ENCODE measurements at regions not wholly inside any gene's neighbourhood (a gene's known extent, or its start where the extent isn't known, plus 50 kb on each side); places are given as distances from the start of the nearest gene placed in this dataset.

DNA sequence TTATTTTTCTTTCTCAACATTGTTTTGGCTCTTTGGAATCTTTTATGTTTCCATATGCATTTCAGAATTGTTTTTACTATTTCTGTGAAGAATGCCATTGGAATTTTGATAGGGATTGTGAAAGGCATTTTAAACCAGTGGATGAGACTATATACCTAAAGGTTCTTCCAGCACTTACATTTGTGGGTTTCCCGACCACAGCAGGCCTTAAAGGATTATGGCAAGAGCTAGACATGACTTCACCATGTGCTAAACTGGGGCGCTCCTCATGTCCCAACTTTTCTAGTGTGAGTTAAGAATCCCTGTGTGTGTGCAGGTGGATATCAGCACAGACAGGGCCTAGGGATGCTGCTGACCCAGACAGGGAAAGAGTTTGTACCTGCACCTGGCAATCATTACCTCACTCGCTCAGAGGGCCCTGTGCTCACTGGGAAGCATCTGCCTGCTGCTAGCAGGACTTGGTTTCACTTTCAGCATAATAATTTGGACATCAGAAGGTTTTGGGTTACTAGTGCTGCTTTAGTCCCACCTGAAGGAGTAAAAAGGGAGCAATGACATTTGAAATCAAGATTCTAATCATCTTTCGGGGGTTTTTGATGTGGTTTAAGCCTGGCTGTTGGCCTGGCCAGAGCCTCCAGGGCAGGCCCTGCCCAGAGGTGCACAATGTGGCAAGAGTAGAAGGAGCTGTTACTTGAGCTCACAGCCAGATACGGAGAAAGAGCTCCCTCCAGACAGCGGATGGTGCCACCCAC lies 137.1 kb downstream of the CDC5L start:
- ChIA-PET CTCF (interaction anchor here (0.7 to 1.6 kb wide), 3 partner anchors 49 to 1513 kb away, joined by 3 to 4 read pairs (median 3); no protein-coding TSS in a partner anchor), POLR2A (no interaction called here)
- Histone ChIP-seq H3K9me3 (ENCODE audit: control insufficient read depth, insufficient read depth, low read depth, low read length) (no peaks in the 10 kb centered on the region), H3K36me3 (ENCODE audit: control insufficient read depth in 2 of 2, insufficient read depth in 1 of 2, low read length in 2 of 2) (no peaks in the 10 kb centered on the region), H3K27ac (ENCODE audit: extremely low read depth, low read depth, low read length) (no peak overlapping the region), H3K4me1 (ENCODE audit: control insufficient read depth, insufficient read depth, low read length) (no peaks in the 10 kb centered on the region), H3K4me3 (ENCODE audit: low read depth, low read length) (no peak overlapping the region)
- no peak for TF ChIP-seq ZNF571 (tag by site-specific recombination; IDR thresholded peaks at IDR 0.05)

DNA sequence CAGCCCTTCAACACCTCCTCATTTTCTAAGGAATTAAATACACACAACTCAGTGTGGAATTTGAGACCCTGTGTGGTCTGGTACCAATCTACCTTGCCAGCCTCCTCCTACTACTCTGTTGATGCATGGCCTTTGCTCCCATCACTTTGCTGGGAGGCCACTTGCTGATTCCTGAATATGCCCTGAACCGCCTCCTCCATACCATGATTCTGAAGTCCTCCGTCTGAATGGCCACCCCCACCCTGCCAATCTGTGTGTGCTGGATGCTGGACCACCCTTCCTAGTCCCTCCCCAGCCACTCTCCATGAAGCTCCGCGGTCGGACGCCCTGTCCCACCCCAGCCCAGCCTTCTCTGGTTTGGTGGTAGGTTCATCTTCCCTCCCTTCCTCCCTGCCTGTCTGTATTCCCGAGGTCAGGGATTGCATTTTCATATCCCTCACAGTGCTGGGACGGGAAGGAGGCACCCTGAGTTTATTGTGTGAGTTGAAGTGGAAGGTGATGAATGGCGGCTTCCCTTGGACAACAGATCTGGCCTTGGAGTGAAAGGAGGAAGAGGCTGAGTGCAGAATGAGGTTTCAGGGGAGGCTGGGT lies 138.3 kb downstream of the CDC5L start:
- Histone ChIP-seq H3K27ac (ENCODE audit: extremely low read depth, low read depth, low read length) (no peak overlapping the region), H3K4me1 (ENCODE audit: control insufficient read depth, insufficient read depth, low read length) (no peaks in the 10 kb centered on the region), H3K36me3 (ENCODE audit: control insufficient read depth in 2 of 2, insufficient read depth in 1 of 2, low read length in 2 of 2) (no peaks in the 10 kb centered on the region), H3K9me3 (ENCODE audit: control insufficient read depth, insufficient read depth, low read depth, low read length) (no peaks in the 10 kb centered on the region), H3K4me3 (ENCODE audit: low read depth, low read length) (no peak overlapping the region)
- CTCF ChIA-PET: no interaction called here
- POLR2A ChIA-PET: no interaction called here
- TF ChIP-seq ZNF426 (tag by site-specific recombination; IDR thresholded peaks at IDR 0.05): no peak

DNA sequence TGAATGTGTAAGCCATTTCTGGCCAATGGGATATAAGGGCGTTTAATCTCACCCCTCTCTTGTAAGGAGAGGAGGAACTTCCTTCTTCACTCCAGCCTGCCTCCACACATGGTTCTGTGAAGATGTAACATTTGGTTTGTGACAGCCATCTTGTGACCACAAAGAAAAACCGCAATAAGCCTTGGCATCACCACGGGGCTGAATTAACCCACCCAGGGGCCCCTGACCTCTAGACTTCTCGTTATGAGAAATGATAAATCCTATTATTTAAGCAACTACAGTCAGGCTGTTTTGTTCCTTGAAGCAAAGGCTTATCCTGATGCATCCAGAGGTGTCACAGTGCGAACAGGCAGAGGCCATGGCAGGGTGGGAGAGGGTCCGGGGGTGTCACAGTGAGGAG lies 139.7 kb downstream of the CDC5L start:
- TF ChIP-seq TRIM28 (IDR thresholded peaks at IDR 0.05; ENCODE audit: borderline replicate concordance, low read length) (no peak), ZNF404 (tag by site-specific recombination; IDR thresholded peaks at IDR 0.05) (no peak), MEIS1 (CRISPR knock-in tag; IDR thresholded peaks at IDR 0.05; ENCODE audit: borderline replicate concordance) (no peak), ZNF558 (tag by site-specific recombination; IDR thresholded peaks at IDR 0.05) (no peak), ZNF621 (tag by site-specific recombination; IDR thresholded peaks at IDR 0.05) (no peak), SALL2 (tag by site-specific recombination; IDR thresholded peaks at IDR 0.05; ENCODE audit: borderline replicate concordance) (no peak), HOXC10 (CRISPR knock-in tag; IDR thresholded peaks at IDR 0.05) (no peak), YY1 (tag by site-specific recombination; IDR thresholded peaks at IDR 0.05) (no peak), ZBTB21 (tag by site-specific recombination; IDR thresholded peaks at IDR 0.05) (no peak), ZNF544 (tag by site-specific recombination; IDR thresholded peaks at IDR 0.05) (no peak), KLF8 (tag by site-specific recombination; IDR thresholded peaks at IDR 0.05) (no peak), RBAK (tag by site-specific recombination; IDR thresholded peaks at IDR 0.05) (no peak), ZXDB (tag by site-specific recombination; IDR thresholded peaks at IDR 0.05) (no peak), ZNF302 (tag by site-specific recombination; IDR thresholded peaks at IDR 0.05; ENCODE audit: low read depth) (no peak), ZNF658 (tag by site-specific recombination; IDR thresholded peaks at IDR 0.05) (no peak)
- TF ChIP-seq, protein P1, sequence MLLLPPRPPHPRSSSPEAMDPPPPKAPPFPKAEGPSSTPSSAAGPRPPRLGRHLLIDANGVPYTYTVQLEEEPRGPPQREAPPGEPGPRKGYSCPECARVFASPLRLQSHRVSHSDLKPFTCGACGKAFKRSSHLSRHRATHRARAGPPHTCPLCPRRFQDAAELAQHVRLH (tag by site-specific recombination; IDR thresholded peaks at IDR 0.05): no peak
- TF ChIP-seq, protein P2, sequence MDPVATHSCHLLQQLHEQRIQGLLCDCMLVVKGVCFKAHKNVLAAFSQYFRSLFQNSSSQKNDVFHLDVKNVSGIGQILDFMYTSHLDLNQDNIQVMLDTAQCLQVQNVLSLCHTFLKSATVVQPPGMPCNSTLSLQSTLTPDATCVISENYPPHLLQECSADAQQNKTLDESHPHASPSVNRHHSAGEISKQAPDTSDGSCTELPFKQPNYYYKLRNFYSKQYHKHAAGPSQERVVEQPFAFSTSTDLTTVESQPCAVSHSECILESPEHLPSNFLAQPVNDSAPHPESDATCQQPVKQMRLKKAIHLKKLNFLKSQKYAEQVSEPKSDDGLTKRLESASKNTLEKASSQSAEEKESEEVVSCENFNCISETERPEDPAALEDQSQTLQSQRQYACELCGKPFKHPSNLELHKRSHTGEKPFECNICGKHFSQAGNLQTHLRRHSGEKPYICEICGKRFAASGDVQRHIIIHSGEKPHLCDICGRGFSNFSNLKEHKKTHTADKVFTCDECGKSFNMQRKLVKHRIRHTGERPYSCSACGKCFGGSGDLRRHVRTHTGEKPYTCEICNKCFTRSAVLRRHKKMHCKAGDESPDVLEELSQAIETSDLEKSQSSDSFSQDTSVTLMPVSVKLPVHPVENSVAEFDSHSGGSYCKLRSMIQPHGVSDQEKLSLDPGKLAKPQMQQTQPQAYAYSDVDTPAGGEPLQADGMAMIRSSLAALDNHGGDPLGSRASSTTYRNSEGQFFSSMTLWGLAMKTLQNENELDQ (tag by site-specific recombination; IDR thresholded peaks at IDR 0.05; ENCODE audit: low read depth): no peak
- TF ChIP-seq, protein P3, sequence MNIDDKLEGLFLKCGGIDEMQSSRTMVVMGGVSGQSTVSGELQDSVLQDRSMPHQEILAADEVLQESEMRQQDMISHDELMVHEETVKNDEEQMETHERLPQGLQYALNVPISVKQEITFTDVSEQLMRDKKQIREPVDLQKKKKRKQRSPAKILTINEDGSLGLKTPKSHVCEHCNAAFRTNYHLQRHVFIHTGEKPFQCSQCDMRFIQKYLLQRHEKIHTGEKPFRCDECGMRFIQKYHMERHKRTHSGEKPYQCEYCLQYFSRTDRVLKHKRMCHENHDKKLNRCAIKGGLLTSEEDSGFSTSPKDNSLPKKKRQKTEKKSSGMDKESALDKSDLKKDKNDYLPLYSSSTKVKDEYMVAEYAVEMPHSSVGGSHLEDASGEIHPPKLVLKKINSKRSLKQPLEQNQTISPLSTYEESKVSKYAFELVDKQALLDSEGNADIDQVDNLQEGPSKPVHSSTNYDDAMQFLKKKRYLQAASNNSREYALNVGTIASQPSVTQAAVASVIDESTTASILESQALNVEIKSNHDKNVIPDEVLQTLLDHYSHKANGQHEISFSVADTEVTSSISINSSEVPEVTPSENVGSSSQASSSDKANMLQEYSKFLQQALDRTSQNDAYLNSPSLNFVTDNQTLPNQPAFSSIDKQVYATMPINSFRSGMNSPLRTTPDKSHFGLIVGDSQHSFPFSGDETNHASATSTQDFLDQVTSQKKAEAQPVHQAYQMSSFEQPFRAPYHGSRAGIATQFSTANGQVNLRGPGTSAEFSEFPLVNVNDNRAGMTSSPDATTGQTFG (tag by site-specific recombination; IDR thresholded peaks at IDR 0.05; ENCODE audit: borderline replicate concordance): no peak
- TF ChIP-seq, protein P4, sequence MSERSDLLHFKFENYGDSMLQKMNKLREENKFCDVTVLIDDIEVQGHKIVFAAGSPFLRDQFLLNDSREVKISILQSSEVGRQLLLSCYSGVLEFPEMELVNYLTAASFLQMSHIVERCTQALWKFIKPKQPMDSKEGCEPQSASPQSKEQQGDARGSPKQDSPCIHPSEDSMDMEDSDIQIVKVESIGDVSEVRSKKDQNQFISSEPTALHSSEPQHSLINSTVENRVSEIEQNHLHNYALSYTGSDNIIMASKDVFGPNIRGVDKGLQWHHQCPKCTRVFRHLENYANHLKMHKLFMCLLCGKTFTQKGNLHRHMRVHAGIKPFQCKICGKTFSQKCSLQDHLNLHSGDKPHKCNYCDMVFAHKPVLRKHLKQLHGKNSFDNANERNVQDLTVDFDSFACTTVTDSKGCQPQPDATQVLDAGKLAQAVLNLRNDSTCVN (tag by site-specific recombination; optimal IDR thresholded peaks at IDR 0.05): no peak
- Histone ChIP-seq H3K4me3 (ENCODE audit: low read depth, low read length) (no peak overlapping the region), H3K36me3 (ENCODE audit: control insufficient read depth in 2 of 2, insufficient read depth in 1 of 2, low read length in 2 of 2) (no peaks in the 10 kb centered on the region), H3K27ac (ENCODE audit: extremely low read depth, low read depth, low read length) (no peak overlapping the region), H3K9me3 (ENCODE audit: control insufficient read depth, insufficient read depth, low read depth, low read length) (no peaks in the 10 kb centered on the region), H3K4me1 (ENCODE audit: control insufficient read depth, insufficient read depth, low read length) (no peaks in the 10 kb centered on the region)
- POLR2A ChIA-PET: no interaction called here
- CTCF ChIA-PET: no interaction called here
